ENCODE measurements at regions not wholly inside any gene's neighbourhood (a gene's known extent, or its start where the extent isn't known, plus 50 kb on each side); places are given as distances from the start of the nearest gene placed in this dataset.

- Histone ChIP-seq H3K27ac (replicated peaks) (no peak overlapping the region), H3K27me3 (ENCODE audit: insufficient read depth, poor library complexity, severe bottlenecking) (no peaks in the 10 kb centered on the region), H3K4me3 (replicated peaks; ENCODE audit: insufficient read depth, low read length) (no peak overlapping the region)
- DNase-seq (ENCODE audit: low read depth in 1 of 2, low spot score in 1 of 2) = no peak
- TF ChIP-seq REST (IDR thresholded peaks at IDR 0.05; ENCODE audit: insufficient replicate concordance, low read depth) (no peak), GABPA (IDR thresholded peaks at IDR 0.05; ENCODE audit: low read depth) (no peak), POLR2AphosphoS5 (IDR thresholded peaks at IDR 0.05; ENCODE audit: low read depth) (no peak), SPI1 (IDR thresholded peaks at IDR 0.05; ENCODE audit: borderline replicate concordance, low read depth) (no peak), CTCF (IDR thresholded peaks at IDR 0.05; ENCODE audit: insufficient read depth, low read length) (no peak)
Observed at GRCh38 chr12:97764700-97765099, 302.1 kb downstream of the RMST start.

- Histone ChIP-seq H3K27me3 (ENCODE audit: insufficient read depth, poor library complexity, severe bottlenecking) (no peaks in the 10 kb centered on the region), H3K4me3 (replicated peaks; ENCODE audit: insufficient read depth, low read length) (no peak overlapping the region), H3K27ac (replicated peaks) (no peak overlapping the region)
- no peak for TF ChIP-seq SPI1 (IDR thresholded peaks at IDR 0.05; ENCODE audit: borderline replicate concordance, low read depth)
- TF ChIP-seq POLR2AphosphoS5 (IDR thresholded peaks at IDR 0.05; ENCODE audit: low read depth) = no peak
- TF ChIP-seq REST (IDR thresholded peaks at IDR 0.05; ENCODE audit: insufficient replicate concordance, low read depth) = no peak
- TF ChIP-seq CTCF (IDR thresholded peaks at IDR 0.05; ENCODE audit: insufficient read depth, low read length) = no peak
- no peak for TF ChIP-seq GABPA (IDR thresholded peaks at IDR 0.05; ENCODE audit: low read depth)
- DNase-seq (ENCODE audit: low read depth in 1 of 2, low spot score in 1 of 2) = no peak
Observed at GRCh38 chr12:97767347-97767746, 304.7 kb downstream of the RMST start.

GRCh38 chr12:97778111-97778510 is 315.5 kb downstream of the RMST start:
- no peak for TF ChIP-seq REST (IDR thresholded peaks at IDR 0.05; ENCODE audit: insufficient replicate concordance, low read depth)
- TF ChIP-seq POLR2AphosphoS5 (IDR thresholded peaks at IDR 0.05; ENCODE audit: low read depth) = no peak
- peak; percentile 53; the same call in 1 of the 2 replicates for TF ChIP-seq SPI1 (IDR thresholded peaks at IDR 0.05; ENCODE audit: borderline replicate concordance, low read depth)
- peak in 1 of 2 experiments; percentile 3 for DNase-seq (ENCODE audit: low read depth in 1 of 2, low spot score in 1 of 2)
- no peak overlapping the region for H3K27ac ChIP-seq (replicated peaks)
- H3K4me3 ChIP-seq (replicated peaks; ENCODE audit: insufficient read depth, low read length) = no peak overlapping the region
- no peaks in the 10 kb centered on the region for H3K27me3 ChIP-seq (ENCODE audit: insufficient read depth, poor library complexity, severe bottlenecking)

Measured in HL-60 (cell line).